22Rv1 (cell line): ENCODE measurements at regions not wholly inside any gene's neighbourhood (a gene's known extent, or its start where the extent isn't known, plus 50 kb on each side); places are given as distances from the start of the nearest gene placed in this dataset.

Source experiments
- CTCF ChIP-seq: fragments of 450-650 bp; IDR thresholded peaks from 2 replicates; pipeline ENCODE4 v1.5.1; 2017; ENCODE audit warnings: mild to moderate bottlenecking
- ZFX ChIP-seq: fragments of 450-650 bp; IDR thresholded peaks from 2 replicates; pipeline ENCODE4 v1.6.1; 2017; ENCODE audit warnings: antibody characterized with exemption, borderline replicate concordance

- TF ChIP-seq CTCF (peak; percentile 48), ZFX (no peak)
Measured at GRCh38 chr6:28606424-28607391, 81.0 kb downstream of the GPX5 start.
